ELF-1 (cell line): ENCODE measurements at regions not wholly inside any gene's neighbourhood (a gene's known extent, or its start where the extent isn't known, plus 50 kb on each side); places are given as distances from the start of the nearest gene placed in this dataset.

ENCODE experiments used
- DNase-seq: peaks from one replicate; pipeline ENCODE4 v3.0.0-alpha.2; 2016; ENCODE audit warnings: low read depth, low spot score

DNA sequence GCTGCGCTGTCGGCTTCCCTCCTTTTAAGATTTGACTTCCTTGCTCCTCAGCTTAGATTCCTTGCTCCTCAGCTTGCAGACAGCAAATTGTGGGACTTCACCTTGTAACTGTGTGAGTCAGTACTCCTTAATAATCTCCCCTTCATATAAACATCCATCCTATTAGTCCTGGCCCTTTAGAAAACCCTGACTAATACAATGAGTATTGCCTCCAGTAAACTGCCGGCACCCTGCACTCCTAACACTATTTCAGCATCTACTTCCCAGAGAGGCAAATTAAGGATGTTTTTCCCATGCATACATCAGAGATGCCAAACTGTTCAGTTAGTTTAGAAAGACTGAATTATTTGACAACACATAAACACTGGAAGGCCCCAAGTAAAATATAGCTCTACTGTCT lies 611.3 kb upstream of the TMEM132C start:
- no peak for DNase-seq

DNA sequence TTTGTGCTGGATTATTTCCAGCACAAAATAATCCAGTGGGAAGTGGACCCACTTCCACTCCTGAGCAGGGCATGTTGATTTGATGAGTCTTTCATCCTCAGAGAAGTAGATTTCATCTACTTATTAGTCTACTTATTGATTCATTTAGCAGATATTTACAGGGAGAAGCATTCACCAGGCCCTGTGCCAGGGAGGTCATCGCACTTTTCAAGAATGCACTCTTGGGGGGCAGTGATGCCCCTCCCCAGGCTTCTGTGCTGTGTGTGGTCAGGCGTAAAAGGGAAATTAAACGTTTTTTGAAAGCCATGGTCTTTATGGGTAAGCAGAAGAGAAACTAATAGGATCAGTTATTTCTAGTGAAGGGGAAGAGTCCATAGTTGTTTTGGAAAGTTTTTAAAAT lies 610.7 kb upstream of the TMEM132C start:
- no peak for DNase-seq

DNA sequence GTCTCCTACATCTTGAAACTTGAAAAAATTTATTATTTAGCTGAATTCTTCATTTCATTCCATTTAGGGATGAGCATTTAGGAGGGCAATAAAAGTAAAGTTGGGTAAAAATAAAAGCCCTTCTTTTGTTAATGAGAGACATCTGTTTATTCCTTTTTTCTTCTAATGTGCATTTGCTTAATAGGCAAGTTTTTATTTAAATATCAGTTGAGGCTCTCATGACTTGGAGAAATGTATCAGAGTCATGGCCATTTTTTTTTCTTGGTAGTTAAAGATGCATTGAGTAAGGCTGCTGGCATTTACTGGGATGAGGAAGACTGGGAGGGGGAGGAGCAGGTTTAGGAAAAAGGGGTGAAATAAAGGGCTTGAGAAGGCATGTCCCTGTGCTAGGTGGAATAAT lies 609.9 kb upstream of the TMEM132C start:
- DNase-seq, result no peak

DNA sequence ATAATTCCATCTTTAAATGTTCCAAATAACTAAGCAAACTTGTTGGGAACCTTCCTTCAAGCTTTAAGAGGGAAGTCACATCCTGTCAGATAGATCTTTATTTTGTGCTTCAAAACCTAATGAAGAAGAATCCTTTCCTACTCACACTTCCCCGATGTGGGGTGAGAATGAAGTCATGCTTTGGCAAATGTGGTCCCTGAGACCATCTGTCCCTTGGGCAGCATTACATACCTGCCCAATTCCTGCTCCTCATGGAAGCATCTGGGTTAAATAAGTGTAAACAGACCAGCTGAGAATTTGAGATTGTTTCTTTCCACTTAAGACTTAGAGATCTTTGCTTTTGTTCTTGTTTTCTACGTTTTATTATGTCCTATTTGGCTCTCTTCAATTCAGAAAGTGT lies 606.0 kb upstream of the TMEM132C start:
- DNase-seq, result no peak

DNA sequence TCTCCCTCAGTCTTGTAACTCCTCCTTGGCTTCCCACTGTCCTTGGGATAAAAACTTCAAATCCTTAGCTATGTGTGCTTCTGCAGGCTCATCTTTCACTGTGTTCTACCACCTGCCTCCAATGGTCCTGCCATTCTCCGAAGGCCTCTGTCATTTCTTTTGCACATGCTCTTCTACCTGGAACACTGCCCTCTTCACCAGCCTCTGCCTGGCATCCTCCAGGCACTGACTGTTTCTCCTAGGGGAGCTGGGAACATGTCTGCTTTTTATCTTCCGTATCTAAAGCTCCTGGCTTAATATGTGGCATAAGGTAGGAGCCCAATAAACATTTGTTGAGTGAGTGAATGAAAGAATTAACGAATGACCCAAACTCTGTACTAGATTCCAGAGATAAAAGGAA lies 603.3 kb upstream of the TMEM132C start:
- no peak for DNase-seq

DNA sequence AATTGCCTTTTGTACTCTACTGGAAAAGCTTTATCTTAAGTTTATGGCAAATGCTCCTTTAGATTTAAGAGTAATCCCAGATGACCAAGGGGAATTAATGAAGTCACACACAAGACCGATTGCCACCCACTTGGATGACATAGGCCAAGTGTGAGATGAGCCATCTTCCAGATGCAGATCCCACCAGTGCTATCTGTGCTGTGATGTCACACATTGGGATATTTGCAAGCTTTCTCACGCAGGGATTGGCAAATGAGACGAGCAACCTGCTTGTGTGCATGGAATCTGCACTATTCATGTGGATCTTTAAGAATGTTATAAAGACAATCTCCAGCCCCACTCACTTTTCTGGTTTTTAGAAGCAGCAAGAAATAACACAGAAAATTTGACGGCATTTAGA lies 602.1 kb upstream of the TMEM132C start:
- DNase-seq, result no peak

DNA sequence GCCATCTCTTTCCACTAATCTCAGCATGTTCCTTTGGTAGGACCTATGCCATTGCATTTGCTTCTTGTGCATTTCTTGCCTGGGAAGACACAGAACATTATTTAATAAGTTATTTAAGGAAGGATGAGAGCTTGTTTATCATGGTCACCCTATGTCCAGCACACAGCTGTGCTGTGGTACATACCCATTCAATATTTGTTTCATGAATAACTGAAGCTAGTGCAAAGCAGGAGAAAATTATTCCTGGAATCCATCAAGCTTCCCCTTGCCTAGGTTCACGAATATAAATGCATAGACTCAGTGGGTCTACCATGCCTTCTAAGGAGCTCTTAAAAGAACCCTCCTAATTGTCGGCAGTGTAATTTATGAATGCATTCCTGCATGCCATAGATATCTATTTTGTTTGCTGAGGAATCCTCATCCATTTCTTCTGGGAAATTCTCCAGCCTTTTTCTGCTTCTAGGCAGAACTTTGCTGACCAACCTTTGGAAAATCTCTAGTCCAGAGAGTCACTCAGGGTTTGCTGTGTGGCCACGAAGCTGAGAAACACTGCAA lies 599.8 kb upstream of the TMEM132C start:
- no peak for DNase-seq

DNA sequence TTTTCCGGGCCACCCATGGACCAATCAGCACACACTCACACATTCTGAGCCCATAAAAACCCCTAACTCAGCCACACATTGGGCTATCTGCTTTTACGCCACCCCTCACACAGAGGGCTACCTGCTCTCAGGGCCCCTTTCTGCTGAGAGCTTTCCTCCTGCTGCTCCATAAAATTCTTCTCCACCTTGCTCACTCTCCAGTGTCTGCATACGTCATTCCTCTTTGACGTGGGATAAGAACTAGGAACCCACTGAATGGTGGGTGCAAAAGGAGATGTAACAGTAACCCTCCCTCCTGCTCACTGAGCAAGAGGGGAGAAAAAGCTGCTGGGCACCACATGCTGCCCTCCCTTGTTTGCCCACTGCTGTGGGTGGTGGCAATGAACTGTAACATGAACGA lies 596.7 kb upstream of the TMEM132C start:
- DNase-seq, result no peak

DNA sequence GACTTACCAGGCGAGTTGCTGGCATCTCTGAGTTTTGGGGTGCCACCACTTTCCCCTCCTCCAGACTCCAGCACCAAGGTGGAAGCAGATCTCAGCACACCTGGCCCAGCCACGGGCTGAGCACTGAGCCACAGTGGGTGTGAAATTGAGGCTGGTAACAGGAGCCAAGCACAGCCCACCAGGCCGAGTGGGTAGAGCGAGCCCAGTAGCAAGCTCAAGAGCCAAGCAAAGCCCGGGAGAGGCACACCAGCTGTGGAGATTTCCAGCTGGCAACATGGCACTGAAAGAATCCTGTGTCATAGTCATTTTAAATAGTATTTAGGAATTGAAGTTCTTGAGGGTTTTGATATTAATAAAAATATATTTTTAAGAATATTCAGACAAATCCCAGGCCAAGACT lies 596.2 kb upstream of the TMEM132C start:
- DNase-seq, result no peak

DNA sequence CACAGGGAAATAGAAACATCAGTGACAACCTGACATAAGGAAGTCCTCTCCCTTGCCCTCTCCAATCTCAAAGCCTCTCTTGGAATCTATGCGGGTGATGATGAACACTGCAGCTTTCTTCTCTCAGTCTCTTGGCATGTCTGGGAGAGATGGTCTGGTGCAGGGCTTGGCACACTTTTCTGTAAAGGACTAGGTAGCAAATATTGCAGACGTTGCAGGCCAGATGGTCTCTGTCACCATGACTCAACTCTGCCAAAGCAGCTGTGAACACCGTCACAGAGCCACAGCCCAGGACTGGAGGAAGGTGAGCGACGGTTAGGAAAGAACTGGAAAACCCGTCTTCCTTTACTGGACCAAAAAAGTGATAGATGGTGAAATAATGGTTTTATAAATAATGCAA lies 591.0 kb upstream of the TMEM132C start:
- no peak for DNase-seq

DNA sequence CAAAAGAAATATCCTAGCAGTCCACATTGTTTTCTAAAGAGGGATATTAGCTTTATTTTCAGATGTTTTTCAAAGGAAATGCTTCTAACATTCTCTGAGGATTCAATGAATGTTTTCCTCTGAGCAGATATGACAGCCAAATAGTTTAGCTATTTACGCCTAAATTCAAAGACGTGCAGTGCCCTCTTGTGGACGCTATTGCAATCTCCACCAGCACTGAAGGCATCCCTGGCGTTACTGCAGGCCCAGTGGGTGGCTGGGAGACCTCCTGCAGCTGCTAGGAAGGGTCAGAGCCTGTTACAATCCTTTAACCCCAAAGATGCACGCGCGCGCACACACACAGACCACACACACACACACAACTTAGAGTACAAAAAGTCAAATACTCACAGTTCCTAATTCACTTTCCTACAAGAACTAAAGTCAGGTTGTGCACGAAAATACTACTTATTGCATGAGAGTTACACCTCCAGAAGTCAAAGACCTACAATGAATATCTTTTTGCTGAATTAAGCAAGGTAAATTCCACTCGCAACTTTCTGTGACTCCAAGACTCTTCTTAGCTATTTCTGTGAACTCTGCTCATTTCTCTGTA lies 589.3 kb upstream of the TMEM132C start:
- DNase-seq, result peak; percentile 85

DNA sequence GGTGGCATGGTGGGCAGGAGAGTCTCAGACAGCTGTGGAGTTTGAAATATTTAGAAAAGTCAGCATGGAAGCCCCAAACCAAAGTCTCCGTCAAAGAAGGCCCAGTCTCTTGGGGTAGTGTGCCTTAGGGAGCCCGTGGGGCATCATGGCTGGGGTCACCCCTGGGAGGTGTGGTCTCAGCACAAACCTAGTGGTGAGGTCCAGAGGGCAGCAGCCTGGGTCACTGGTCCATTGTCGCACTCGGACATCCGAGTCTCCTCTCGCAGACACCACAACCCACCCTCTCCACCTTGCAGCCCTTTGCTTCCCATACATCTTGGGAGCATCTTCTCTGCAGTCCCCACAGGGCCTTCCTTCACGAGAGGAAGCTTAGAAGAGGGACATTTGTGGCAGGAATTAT lies 588.0 kb upstream of the TMEM132C start:
- no peak for DNase-seq

DNA sequence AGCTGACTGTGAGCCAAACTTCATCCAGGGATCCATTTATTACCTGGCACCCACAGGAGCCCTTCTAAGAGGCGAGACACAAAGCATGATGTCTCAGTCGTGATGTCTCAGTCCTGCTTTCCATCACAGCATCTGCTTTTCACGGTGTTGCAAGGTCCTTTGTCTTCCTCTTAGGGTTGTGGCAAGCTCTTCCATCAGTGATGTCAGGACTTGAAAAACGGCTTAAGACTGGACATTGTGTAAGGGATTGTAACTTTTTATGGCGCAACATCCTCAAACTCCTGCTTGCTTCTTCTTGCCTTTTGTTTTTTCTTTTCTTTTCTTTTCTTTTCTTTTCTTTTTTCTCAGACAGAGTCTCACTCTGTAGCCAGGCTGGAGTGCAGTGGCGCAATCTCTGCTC lies 586.5 kb upstream of the TMEM132C start:
- no peak for DNase-seq

DNA sequence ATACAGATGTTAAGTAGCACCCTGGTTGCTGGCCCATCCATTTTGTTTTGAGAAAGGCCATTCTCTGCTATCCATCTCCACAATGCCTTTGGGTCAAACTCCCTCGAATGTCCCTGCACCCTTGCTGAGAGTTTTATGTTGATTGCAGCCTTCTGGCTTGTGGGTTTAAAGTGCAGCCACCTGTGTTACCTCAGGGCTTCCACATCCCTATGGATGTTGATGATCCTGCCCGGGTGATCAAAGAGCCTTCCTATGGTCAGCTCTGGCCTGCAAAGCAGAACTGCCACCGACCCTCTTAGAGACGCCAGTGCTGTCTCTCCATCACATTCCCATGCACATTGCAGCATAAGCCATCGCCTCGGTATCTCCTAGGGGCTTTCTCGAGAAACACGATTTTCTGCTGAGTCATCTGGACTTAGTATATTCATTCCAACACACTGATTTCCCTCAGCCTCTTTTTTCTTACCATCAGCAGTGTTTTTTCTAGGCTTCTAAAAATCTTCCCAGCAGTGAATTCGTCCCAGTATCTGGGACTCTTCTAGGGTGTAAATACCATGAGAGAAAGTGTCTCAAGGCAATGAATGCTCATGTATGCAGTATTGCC lies 585.7 kb upstream of the TMEM132C start:
- peak; percentile 57 for DNase-seq

DNA sequence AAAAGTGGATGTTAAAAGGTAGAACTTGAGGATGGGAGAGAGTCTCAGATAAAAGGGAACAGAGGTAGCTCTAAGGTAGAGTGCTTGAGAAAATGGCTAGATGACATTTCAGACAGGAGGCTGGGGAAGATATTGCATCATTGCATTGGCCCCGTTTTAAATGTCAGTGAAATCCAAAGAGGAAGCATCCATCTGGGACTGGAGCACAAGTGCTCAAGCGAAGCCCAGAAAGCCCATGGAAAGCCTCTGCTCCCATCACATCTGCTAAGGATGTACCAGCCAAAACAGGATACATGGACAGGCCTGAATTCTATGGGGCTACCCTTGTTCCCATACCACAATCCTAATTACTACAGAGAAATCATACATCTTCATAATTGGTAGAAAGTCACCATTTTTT lies 581.5 kb upstream of the TMEM132C start:
- DNase-seq, result no peak

DNA sequence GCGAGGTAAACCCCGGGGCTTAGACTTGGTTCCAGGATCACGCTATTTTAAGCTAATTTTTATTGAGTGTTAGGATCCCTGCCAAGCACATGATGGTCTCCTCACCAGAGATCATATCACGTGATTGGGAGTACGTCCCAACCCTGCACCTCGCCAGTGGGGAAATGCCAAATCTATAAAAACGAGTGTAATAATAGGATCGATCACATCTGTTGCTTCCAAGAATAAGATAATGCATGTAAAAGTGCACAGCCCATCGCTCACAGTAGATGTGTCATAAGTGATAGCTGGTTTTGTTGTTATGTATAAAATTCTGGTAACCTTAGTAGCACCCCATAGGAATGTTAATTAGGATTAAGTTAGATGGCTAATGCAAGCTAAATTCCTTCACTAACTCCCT lies 581.0 kb upstream of the TMEM132C start:
- no peak for DNase-seq

DNA sequence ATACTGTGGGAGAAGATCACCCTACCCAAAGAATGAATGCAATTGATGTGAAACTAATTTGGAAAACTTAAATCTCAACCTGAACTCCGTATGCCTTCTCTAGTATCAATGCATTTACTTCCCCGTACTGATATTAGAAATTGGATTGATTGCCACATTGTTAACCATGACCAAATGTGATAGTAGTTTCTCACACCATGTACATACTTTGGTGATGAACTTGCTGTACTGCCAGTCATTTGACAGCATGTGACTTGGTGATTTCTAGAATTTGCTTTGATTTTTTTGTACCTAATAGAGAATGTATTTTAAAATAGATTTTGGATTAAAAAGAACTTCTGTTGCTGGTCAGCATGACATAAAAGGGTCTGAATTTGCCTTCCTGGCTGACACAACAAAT lies 579.8 kb upstream of the TMEM132C start:
- DNase-seq, result no peak

DNA sequence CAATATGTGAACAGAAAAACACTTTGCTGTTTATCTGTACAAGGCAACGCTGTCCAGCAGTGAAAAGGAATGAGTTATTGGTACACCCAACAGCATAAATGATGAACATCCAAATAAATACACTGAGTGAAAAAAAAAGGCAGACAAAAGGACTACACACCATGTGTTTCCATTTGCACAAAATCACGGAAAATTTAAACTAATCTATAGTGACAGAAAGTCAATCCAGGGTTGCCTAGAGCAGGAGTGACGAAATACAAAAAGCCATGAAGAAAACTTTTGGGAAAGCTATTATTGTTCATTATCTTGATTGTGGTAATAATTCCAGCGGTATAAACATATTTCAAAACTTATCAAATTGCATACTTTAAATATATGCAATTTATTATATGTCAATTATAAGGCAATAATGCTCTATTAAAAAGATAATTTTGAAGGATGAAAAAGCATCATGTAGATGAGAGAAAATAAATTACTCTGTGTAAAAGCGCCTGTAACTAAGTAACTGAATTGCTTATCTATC lies 578.0 kb upstream of the TMEM132C start:
- DNase-seq, result no peak

DNA sequence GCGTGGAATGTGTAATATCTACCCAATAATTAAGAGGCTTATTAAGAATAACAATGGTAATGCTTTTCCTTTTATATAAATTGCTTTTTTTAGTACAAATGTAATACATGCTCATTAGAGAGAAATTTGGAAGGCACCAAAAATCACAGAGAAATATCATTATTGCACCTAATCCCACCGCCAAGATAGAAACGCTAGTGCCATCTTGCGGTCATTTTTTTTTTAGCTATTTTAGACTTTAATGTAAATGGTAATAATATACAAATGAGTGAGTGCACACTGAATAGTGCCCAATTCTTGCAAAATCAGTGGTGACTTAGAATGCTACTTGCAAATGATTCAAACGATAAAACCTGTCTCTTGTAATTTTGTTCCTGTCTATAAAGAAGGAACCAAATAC lies 576.8 kb upstream of the TMEM132C start:
- DNase-seq, result no peak

DNA sequence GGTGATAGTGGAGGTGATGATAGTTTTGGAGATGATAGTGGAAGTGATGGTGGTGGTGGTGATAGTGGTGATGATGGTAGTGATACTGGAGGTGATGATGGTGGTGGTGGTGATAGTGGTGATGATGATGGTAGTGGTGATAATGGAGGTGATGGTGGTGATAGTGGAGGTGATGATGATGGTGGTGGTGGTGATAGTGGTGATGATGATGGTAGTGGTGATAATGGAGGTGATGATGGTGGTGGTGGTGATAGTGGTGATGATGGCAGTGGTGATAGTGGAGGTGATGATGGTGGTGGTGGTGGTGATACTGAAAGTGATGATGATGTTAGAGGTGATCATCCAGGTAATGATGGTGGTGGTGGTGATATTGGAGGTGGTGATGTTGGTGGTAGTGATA lies 570.0 kb upstream of the TMEM132C start:
- DNase-seq, result no peak

DNA sequence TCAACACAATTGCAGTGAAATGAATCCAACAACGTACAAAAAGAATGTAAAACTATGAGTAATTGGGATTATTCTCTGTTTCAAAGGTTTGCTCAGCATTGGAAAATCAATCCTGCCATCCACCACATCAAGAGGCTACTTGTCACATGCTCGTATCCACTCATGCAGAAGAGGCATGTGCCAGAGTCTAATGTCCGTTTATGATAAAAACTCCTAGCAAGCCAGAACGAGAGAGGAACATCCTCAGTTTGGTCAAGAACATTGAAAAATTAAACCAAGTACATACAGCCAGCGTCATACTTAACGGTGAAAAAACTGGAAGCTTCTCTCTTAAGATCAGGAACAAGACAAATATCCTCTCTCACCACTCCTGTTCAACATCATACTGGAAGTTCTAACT lies 563.9 kb upstream of the TMEM132C start:
- no peak for DNase-seq

DNA sequence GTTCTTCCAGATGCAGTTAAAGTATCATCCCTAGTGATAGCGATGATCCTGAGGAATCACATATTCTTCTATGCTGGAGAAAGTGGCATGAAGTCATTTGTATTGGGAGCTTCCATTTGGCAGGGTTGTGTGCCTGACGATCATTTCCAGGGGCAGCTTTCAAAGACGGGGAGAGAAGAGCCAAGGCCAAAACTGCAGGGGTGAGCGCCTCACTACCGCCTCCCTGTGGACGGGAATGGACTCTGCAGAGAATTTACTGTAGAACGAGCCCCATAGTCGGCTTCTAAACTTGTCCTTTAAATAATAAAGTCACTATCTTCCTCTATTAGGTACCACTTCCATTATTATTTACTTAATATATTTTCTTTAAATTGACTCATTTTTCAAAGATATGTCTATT lies 555.9 kb upstream of the TMEM132C start:
- peak; percentile 25 for DNase-seq

DNA sequence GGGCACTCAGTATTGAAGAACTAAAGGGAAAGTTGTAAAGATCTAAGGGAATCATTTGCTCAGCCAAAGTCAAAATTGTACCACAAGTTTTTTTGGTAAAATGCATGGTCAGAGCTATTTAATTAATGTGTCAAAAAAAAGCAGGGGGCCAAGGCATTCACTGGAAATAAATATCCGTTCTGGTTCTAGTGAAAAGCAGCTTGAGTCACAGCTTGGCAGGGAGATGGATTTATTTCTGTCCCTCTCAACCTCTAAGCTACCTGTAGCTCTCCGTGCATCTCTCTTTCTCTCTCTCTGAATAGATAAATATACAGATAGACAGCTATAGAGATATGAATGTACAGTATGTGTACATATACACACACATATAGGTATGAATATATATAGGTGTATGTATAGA lies 554.4 kb upstream of the TMEM132C start:
- no peak for DNase-seq

DNA sequence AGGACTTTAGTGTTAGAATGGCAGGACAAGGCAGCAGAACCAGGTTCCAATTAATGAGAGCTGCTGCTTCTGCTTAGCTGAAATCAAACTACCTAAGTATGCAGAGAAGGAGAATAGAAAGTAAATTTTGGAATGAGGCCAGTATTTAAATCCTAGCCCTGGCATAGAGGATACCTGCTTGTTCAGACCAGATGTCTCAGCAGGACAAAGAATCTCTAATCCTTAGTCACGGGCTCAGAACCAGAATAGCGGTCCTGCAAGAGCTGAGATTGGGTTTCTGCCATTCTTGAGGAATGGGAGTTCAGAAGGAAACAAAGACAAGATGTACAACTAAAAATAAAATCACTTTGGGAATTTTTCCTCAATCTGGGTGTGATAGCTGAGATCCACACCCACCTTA lies 550.8 kb upstream of the TMEM132C start:
- no peak for DNase-seq
